ENCODE measurements at regions not wholly inside any gene's neighbourhood (a gene's known extent, or its start where the extent isn't known, plus 50 kb on each side); places are given as distances from the start of the nearest gene placed in this dataset.

- intact Hi-C loops (cut with DNase I) = no loop called here
- H3K27ac ChIP-seq = no peak overlapping the region
- H3K4me1 ChIP-seq = peaks cover 0 to 27% of the 10 kb centered on the region in 2 donors
Observed at GRCh38 chr2:215626812-215627281, 191.0 kb upstream of the FN1 start.

GRCh38 chr2:215626063-215626462 lies 190.2 kb upstream of the FN1 start:
- intact Hi-C loops (cut with DNase I) = no loop called here
- Histone ChIP-seq H3K4me1 (peaks cover 0 to 27% of the 10 kb centered on the region in 2 donors), H3K4me3 (no peak overlapping the region), H3K27me3 (no peaks in the 10 kb centered on the region), H3K27ac (no peak overlapping the region), H3K36me3 (no peaks in the 10 kb centered on the region), H3K9me3 (no peaks in the 10 kb centered on the region)
- TF ChIP-seq CTCF (IDR thresholded peaks at IDR 0.05) = no peak
- DNase-seq (ENCODE audit: low spot score in 2 of 2) = no peak

More at GRCh38 chr2:215626812-215627281, 191.0 kb upstream of the FN1 start:
- Histone ChIP-seq H3K9me3 (no peaks in the 10 kb centered on the region), H3K36me3 (no peaks in the 10 kb centered on the region), H3K27me3 (no peaks in the 10 kb centered on the region), H3K4me3 (no peak overlapping the region)
- DNase-seq (ENCODE audit: low spot score in 2 of 2) = no peak
- TF ChIP-seq CTCF (IDR thresholded peaks at IDR 0.05) = no peak

- DNase-seq (ENCODE audit: low spot score in 2 of 2) = no peak
- intact Hi-C loops (cut with DNase I) = no loop called here
- Histone ChIP-seq H3K4me1 (peaks cover 0 to 27% of the 10 kb centered on the region in 2 donors), H3K36me3 (no peaks in the 10 kb centered on the region), H3K27me3 (no peaks in the 10 kb centered on the region), H3K4me3 (no peak overlapping the region), H3K27ac (peak overlapping the region; percentile 10 to 53), H3K9me3 (no peaks in the 10 kb centered on the region)
- TF ChIP-seq CTCF (IDR thresholded peaks at IDR 0.05) = no peak
Observed at GRCh38 chr2:215625207-215625606, 189.3 kb upstream of the FN1 start.

- intact Hi-C loops (cut with DNase I) = loop anchor here (1.0 to 5.0 kb wide), 2 partner anchors 34 to 187 kb away; partner anchors contain the start of gene FN1
- H3K27me3 ChIP-seq = no peaks in the 10 kb centered on the region
- DNase-seq (ENCODE audit: low spot score in 2 of 2) = peak; percentile 39 to 87
- H3K9me3 ChIP-seq = no peaks in the 10 kb centered on the region
- H3K27ac ChIP-seq = peak overlapping the region; percentile 73 to 78
- no peaks in the 10 kb centered on the region for H3K36me3 ChIP-seq
- peaks cover 0 to 27% of the 10 kb centered on the region in 2 donors for H3K4me1 ChIP-seq
- TF ChIP-seq CTCF (IDR thresholded peaks at IDR 0.05) = no peak
- no peak overlapping the region for H3K4me3 ChIP-seq
Observed at GRCh38 chr2:215624423-215624829, 188.6 kb upstream of the FN1 start.

- Histone ChIP-seq H3K4me3 (no peak overlapping the region), H3K9me3 (no peaks in the 10 kb centered on the region), H3K4me1 (peaks cover 0 to 27% of the 10 kb centered on the region in 2 donors), H3K27me3 (no peaks in the 10 kb centered on the region), H3K27ac (peak overlapping the region; percentile 73 to 78), H3K36me3 (no peaks in the 10 kb centered on the region)
- TF ChIP-seq CTCF (IDR thresholded peaks at IDR 0.05) = no peak
- DNase-seq (ENCODE audit: low spot score in 2 of 2) = no peak
- intact Hi-C loops (cut with DNase I) = loop anchor here (5.0 kb wide), 1 partner anchor 186 kb away; the partner anchor contains the start of gene FN1
Observed at GRCh38 chr2:215622837-215623236, 187.0 kb upstream of the FN1 start.

- no peak for TF ChIP-seq CTCF (IDR thresholded peaks at IDR 0.05)
- DNase-seq (ENCODE audit: low spot score in 2 of 2) = no peak
- H3K27me3 ChIP-seq = no peaks in the 10 kb centered on the region
- H3K27ac ChIP-seq = peak overlapping the region in 1 of 2 donors; percentile 26
- H3K9me3 ChIP-seq = no peaks in the 10 kb centered on the region
- no peaks in the 10 kb centered on the region for H3K36me3 ChIP-seq
- H3K4me1 ChIP-seq = peaks cover 0 to 21% of the 10 kb centered on the region in 2 donors
- H3K4me3 ChIP-seq = no peak overlapping the region
- intact Hi-C loops (cut with DNase I) = loop anchor here (5.0 kb wide), 1 partner anchor 184 kb away; the partner anchor contains the start of gene FN1
Observed at GRCh38 chr2:215621381-215621780, 185.5 kb upstream of the FN1 start.

Data from ascending aorta (tissue), 2 donors.